Kasumi-1 (cell line): ENCODE measurements at regions not wholly inside any gene's neighbourhood (a gene's known extent, or its start where the extent isn't known, plus 50 kb on each side); places are given as distances from the start of the nearest gene placed in this dataset.

Experiments used
- DNase-seq, 2 experiments: peaks; one replicate each; lab custom pipeline; 2025; lab: John Stamatoyannopoulos, UW

- DNase-seq = no peak
These were observed 53.8 kb downstream of the ADM start for GRCh38 chr11:10358696-10359095.

- no peak for DNase-seq
These were observed 54.3 kb downstream of the ADM start for GRCh38 chr11:10359171-10359570.

DNA sequence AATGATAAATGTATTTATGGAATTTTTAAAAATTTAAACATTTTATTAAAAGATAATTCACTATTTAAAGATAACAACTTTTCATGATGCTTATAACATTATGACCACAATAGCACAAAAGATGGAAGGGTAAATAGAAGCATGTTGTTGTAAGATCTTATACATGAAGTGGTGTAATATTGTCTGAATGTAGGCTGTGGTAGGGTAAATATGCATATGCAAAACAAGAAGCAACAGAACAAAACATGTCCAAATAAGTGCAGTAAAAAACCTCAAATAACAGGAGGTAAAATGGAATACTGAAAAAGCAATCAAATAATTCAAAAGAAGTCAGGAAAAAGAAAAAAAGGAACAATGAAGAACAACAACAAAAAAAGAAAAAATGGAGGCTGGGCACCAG lies 56.0 kb downstream of the ADM start:
- DNase-seq = no peak

GRCh38 chr11:10365045-10365444 lies 60.2 kb downstream of the ADM start:
- DNase-seq = no peak

DNA sequence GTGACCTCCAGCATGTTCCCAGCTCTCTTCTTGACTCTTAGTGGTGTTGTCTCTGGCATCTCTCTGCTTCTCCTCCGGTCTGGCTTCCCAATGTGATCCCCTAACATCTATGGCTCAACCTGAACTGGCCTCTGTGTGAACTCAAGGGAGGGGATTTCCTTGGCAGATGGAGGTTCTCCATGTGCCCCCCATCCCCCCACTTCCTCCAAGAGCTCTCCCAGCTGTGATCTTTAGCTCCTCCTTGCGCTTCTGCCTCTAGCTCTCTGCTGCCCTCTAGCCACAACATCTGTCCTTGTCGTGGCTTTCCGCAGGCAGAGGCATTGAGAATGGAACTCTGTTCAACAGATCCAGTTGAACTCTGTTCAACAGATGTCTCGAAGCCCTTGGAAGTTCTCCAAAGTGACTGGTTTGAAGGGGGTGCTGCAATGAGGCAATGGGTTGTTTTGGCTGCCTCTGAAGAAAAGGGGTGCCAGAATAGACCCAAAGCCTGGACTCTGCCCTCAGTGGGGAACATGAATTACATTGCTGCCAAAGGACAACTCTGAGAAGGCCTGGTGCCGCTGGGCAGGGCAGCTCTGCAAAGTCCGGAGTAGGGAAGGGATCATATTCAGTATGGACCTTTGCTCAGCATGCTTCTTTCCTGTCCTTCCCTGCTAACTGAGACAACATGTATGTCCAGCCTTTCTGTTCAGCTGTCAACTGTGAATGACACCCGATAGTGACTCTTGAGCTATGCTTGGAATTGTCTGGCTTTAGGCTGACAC lies 61.9 kb downstream of the ADM start:
- peak; percentile 94 to 96 for DNase-seq

GRCh38 chr11:10371926-10372641 lies 67.2 kb downstream of the ADM start:
- no peak for DNase-seq

DNA sequence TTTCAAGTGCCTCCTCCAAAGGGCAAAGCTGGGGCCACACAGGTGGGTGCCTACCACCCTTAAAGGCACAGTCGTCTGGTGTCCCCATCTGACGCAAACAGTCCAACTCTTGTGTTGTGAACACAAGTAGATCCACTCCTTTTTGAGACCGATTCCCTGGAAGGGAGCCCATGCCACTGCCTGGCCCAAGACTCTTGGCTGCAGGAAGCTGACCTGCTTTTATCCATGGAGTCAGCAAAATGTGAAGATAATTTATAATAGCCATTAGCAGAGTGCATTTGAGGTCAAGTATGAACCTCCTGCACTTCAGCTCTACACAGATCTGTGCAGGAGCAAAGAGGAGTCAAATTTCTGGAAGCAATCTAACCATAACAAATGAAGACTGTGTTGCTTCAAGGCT lies 68.5 kb downstream of the ADM start:
- no peak for DNase-seq

- no peak for DNase-seq
These were observed 69.1 kb downstream of the ADM start for GRCh38 chr11:10373929-10374328.

DNA sequence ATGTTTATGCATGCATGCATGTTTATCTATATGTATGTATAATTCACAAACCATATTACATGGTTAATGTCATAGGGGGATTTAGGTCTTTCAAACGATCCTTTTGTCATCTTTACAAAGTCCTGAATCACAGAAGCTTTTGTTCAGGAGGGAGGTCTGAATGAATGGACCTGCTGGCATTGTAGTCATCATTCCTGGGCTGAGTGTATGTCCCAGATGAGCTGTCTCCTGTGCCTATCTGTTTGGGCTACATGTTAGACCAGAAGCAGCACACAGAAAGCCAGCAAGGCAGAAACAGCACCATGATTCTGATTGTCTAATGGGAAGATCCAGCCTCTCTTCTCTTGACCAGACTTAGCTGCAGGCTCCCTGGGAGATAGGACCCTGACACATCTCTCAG lies 69.5 kb downstream of the ADM start:
- DNase-seq = no peak

DNA sequence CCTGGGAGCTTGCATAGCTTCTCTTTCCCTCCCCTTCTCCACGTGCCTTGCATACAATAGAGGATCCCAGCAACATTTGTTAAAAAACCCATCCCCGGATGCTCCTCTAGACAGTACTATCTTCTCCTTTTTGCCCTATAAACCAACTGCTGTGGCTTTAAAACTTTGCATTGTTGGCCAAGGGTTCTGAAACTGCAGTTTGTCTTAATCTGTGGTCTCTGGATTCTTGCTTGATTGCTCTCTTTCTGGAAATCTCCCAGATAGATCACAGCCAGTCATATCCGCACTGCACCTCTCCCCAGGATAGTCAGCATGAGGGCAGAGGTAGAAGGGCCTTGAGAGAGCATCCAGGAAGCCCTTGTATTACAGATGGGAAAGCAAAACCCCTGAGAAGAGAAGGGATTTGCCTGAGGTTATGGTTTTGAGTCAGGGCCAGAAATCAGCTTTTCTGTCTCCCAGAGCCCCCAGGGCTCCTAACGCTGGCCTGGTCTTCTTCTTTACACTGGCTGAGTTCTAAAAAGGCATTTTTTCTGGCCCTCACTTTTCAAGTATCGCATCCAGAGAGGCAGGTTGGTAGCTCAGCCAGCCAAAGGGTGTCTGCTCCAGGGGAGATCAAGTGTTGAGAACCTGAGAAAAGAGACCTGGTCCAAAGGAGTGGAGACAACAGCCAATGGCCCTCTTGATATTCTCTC lies 70.6 kb downstream of the ADM start:
- no peak for DNase-seq

- DNase-seq = no peak
These were observed 71.2 kb downstream of the ADM start for GRCh38 chr11:10376061-10376460.

GRCh38 chr11:10377183-10377582 lies 72.3 kb downstream of the ADM start:
- DNase-seq = peak in 1 of 2 experiments; percentile 15

DNA sequence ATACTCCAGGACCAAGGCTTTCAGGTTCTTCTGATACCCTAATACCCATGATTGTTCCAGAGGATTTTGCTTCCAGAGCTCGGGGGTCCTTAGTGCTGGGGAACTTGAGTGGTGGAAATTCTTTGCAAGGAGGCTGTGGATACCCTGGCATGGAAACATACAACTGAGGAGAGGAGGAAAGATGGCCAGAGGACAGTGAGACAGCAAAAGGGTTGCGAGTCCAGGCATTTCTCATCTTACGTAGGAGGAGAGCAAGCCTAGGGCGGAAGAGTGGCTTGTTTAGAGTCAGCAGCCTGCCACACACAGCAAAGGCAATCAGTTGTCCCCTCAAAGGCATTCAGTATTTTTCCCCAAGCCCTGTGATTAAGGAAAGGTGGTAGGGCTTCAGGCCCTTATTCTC lies 73.5 kb downstream of the ADM start:
- no peak for DNase-seq

DNA sequence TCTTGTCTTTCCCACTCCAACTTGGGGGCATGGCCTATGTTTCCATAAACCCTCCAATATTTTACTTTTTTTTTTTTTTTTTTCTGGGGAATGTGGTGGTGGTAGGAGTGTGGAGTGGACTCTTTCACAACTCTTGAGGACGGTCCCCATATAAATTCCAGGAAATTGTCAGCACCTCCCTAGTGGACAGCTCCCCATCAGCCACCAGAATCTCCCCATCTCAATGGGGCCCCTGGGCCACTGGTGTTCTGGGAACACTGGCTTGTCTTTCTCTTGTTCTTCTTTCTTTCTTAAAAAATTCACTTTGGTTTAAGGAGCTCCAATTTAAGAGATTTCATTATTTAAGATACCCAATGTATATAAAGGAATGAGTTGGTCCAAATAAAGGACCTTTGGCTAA lies 74.1 kb downstream of the ADM start:
- DNase-seq = peak; percentile 41 to 42

DNA sequence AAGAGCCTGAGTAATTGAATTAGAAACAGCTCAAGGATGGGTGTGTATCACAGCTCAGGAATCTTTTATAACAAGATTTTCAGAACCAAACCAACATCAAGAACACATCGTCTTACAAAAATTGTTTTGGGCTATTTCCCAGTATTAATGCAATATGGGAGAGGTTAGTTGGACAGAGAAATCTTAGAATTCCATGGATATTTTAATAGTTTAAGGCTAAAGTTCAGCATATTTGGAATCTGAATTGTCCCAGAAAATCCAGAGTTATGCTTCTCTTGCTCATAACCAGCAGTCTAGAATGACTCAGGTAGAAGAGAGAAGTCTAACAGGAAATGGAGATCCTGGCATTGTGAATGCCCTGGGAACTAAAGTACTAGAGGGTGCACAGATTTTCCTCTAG lies 74.6 kb downstream of the ADM start:
- DNase-seq = no peak

DNA sequence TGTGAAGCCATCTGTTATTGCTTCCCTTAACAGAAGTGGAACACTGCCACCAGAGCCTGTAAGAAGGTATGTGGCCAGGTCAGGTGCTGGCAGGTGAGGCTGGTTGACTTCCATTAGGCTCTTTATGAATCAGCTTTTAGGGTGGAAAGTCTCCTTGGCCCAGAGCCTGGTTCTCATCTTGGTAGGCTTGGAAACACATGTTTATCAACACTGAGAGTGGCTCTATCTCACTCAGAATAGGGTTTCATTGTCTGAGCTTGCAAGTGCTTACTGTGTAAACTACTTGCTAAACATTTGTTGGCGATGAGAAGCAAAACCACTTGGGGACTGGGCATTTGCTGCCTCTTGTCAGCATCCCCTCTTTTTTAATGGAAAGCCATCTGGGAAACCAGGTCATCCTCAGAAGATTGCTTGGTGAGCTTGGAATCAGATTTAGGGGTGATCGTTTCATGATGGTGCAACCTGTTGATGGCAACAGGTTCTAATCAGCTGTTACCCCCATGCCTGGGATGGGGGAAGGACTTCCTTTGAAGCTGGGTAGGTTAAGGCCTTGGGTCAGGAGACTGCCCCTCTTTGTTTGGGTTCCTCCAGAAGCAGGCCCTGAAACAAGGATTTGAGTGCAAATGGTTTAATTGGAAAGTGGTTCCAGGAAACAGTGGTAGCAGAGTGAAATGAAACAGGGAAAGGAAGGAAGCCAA lies 75.0 kb upstream of the AMPD3 start:
- no peak for DNase-seq

- no peak for DNase-seq
These were observed 74.1 kb upstream of the AMPD3 start for GRCh38 chr11:10380921-10381320.

- DNase-seq = no peak
These were observed 73.3 kb upstream of the AMPD3 start for GRCh38 chr11:10381736-10382135.

- DNase-seq = peak; percentile 57 to 75
These were observed 72.5 kb upstream of the AMPD3 start for GRCh38 chr11:10382518-10382917.

DNA sequence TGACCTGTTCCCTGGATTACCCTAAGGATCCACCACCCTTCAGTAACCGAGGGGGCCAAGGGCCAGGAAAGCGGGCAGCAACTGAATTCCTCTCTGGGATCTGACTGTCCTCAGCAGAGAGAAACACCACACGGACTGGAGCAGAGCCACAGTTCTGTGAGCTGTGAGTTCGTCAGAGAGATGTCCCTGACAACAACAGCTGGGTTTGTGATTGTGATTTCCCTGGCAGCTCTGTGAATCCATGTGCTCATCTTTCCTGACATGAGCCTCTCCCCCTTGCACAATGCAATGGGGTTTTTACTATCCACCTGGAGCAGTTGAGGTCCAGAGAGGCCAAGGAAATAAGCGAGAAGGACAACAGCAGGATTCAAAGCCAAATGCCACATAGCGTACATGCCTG lies 69.4 kb upstream of the AMPD3 start:
- no peak for DNase-seq

GRCh38 chr11:10386361-10386760 lies 68.7 kb upstream of the AMPD3 start:
- DNase-seq = no peak

DNA sequence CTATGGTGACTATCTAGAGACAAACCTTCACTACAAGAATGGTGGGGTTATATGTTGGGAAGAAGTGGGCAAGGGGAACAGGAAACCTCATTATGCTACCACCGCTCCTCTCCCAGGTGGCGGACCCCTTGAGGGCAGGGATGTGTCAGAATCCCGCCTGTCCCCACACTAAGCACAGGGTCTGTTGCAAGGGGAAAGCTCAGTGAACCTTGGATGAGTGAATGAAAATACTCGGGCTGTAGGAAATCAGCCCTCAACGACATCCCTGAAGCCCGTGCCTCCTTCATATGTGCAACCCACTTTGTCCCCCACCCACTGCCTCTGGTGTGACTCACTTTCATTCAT lies 68.2 kb upstream of the AMPD3 start:
- DNase-seq = no peak
